ENCODE measurements at regions not wholly inside any gene's neighbourhood (a gene's known extent, or its start where the extent isn't known, plus 50 kb on each side); places are given as distances from the start of the nearest gene placed in this dataset.

GRCh38 chr11:80462211-80462610 lies 1021.4 kb upstream of the TENM4 start:
- DNase-seq (no peak), ATAC-seq (no peak)
- no peaks in the 10 kb centered on the region for H3K36me3 ChIP-seq
- H3K4me1 ChIP-seq = no peaks in the 10 kb centered on the region
- H3K9me3 ChIP-seq = peaks cover 0 to 6% (median 0%) of the 10 kb centered on the region in 12 donors
- no peaks in the 10 kb centered on the region for H3K27me3 ChIP-seq
- no peak for TF ChIP-seq POLR2A (IDR thresholded peaks at IDR 0.05)
- TF ChIP-seq CTCF (IDR thresholded peaks at IDR 0.05) = no peak
- intact Hi-C loops (cut with DNase I) = no loop called here
- 72 to 88% (median 83%) methylated on average over 2 to 3 of the region's 3 CpGs for WGBS, 4 donors
- H3K27ac ChIP-seq = no peak overlapping the region
- H3K4me3 ChIP-seq = no peak overlapping the region

- Histone ChIP-seq H3K4me3 (no peak overlapping the region), H3K9me3 (no peaks in the 10 kb centered on the region), H3K4me1 (no peaks in the 10 kb centered on the region), H3K27ac (no peak overlapping the region), H3K27me3 (no peaks in the 10 kb centered on the region), H3K36me3 (no peaks in the 10 kb centered on the region)
- 65 to 77% (median 68%) methylated on average over 3 of the region's 3 CpGs for WGBS, 4 donors
- intact Hi-C loops (cut with DNase I) = no loop called here
- TF ChIP-seq POLR2A (IDR thresholded peaks at IDR 0.05) (no peak), CTCF (IDR thresholded peaks at IDR 0.05) (no peak)
- ATAC-seq (no peak), DNase-seq (no peak)
Measured at GRCh38 chr11:80458376-80458775, 1017.5 kb upstream of the TENM4 start.

DNA sequence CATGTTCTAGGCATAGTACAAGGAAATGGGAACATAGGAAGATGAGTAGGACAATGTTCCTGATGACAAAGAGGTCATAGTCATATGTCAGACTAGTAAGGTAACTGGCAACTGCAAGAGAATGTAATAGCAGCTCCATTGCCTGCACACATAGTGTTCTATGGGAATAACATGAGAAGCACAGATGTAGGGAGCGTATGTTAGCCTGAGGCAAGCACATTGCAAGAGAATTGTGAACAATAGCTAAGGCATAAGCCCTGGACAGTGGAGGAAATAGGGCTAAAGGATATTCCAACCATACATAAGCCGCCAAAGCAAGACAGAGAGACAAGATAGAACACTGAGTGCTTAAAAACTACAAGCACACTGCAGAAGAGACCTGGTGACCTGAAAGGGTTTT lies 1017.0 kb upstream of the TENM4 start:
- DNase-seq = no peak
- H3K9me3 ChIP-seq = no peaks in the 10 kb centered on the region
- 81 to 85% (median 83%) methylated on average over 2 of the region's 2 CpGs for WGBS, 4 donors
- TF ChIP-seq CTCF (IDR thresholded peaks at IDR 0.05) (no peak), POLR2A (IDR thresholded peaks at IDR 0.05) (no peak)
- H3K4me3 ChIP-seq = no peak overlapping the region
- intact Hi-C loops (cut with DNase I) = no loop called here
- no peaks in the 10 kb centered on the region for H3K27me3 ChIP-seq
- H3K27ac ChIP-seq = no peak overlapping the region
- H3K4me1 ChIP-seq = no peaks in the 10 kb centered on the region
- no peaks in the 10 kb centered on the region for H3K36me3 ChIP-seq
- no peak for ATAC-seq

GRCh38 chr11:80455818-80456217 lies 1015.0 kb upstream of the TENM4 start:
- Histone ChIP-seq H3K27me3 (no peaks in the 10 kb centered on the region), H3K4me1 (no peaks in the 10 kb centered on the region), H3K4me3 (no peak overlapping the region), H3K36me3 (no peaks in the 10 kb centered on the region), H3K9me3 (no peaks in the 10 kb centered on the region), H3K27ac (no peak overlapping the region)
- intact Hi-C loops (cut with DNase I) = no loop called here
- TF ChIP-seq CTCF (IDR thresholded peaks at IDR 0.05) (no peak), POLR2A (IDR thresholded peaks at IDR 0.05) (no peak)
- ATAC-seq (no peak), DNase-seq (no peak)
- WGBS, 4 donors = 31 to 64% (median 46%) methylated on average over 1 of the region's 1 CpG

Data from heart left ventricle (tissue), 16 donors.